Ectodermal cell (in vitro differentiated cells): ENCODE measurements at regions not wholly inside any gene's neighbourhood (a gene's known extent, or its start where the extent isn't known, plus 50 kb on each side); places are given as distances from the start of the nearest gene placed in this dataset.

Experiments used
- H3K27ac ChIP-seq: 2 replicates; pipeline ENCODE4 v1.7.0; 2013; ENCODE audit warnings: mild to moderate bottlenecking, low read depth, low read length; ENCODE audit not compliant: insufficient read depth, poor library complexity, severe bottlenecking
- H3K27me3 ChIP-seq: 2 replicates; pipeline ENCODE4 v1.7.0; 2013; ENCODE audit warnings: mild to moderate bottlenecking, low read length; ENCODE audit not compliant: insufficient read depth, control insufficient read depth, poor library complexity, severe bottlenecking
- H3K36me3 ChIP-seq: one replicate; pipeline ENCODE4 v1.7.0; 2013; ENCODE audit warnings: low read length; ENCODE audit not compliant: control insufficient read depth, insufficient read depth
- H3K4me1 ChIP-seq: one replicate; pipeline ENCODE4 v1.7.0; 2013; ENCODE audit warnings: low read length; ENCODE audit not compliant: control insufficient read depth, insufficient read depth
- H3K4me3 ChIP-seq: 2 replicates; pipeline ENCODE4 v1.7.0; 2013; ENCODE audit warnings: low read depth, low read length, control low read depth; ENCODE audit not compliant: insufficient read depth
- H3K9me3 ChIP-seq: 2 replicates; pipeline ENCODE4 v1.7.0; 2013; ENCODE audit warnings: mild to moderate bottlenecking, low read length, moderate library complexity; ENCODE audit not compliant: control insufficient read depth
- WGBS, 2 experiments: methylation state at CpG; one replicate each; pipeline ENCODE4 v1.1.7; 2013; ENCODE audit warnings: missing lambda C conversion rate in 2 of 2; 5-methylcytosine and 5-hydroxymethylcytosine counted together

DNA sequence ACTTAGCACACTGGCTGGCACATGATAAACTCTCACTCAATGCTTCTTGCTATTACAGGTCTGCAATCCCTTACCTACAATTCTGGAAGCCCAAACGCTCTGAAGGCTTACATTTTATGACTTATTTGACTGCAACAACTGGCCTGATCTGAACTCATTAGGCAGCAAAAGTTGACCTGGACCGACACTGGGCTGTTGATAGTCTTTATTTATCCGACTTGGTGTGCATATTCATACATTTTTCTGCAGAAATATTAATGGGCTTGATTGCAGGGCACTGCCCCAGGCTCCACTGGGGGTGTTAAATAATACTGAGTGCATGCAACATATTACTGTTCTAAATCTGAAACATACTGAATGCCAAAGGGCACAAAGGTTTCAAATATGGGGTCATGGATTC is 1076.7 kb downstream of the BCL11B start:
- Histone ChIP-seq H3K4me3 (no peak overlapping the region), H3K9me3 (no peaks in the 10 kb centered on the region)
- WGBS, 2 experiments, result 85 to 87% methylated on average over 3 of the region's 3 CpGs

DNA sequence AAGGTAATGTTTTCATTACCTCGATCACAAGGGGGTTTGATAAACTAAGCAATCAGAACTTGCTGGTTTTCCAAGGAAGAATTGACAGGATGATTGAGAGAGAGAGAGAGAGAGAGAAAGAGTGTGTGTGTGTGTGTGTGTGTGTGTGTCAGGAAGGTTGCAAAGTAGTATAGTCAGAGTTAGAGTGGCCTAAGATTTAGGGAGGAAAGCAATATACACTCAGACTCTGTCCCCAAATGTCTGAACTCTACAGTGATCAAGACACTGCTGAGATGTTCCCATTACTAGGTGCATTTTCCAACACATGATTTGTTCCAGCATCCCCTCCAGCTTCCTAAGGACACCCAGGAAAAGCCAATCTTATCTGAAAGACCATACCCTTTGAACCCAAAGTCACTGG is 1074.1 kb downstream of the BCL11B start:
- Histone ChIP-seq H3K27me3 (no peaks in the 10 kb centered on the region), H3K9me3 (no peaks in the 10 kb centered on the region), H3K4me3 (no peak overlapping the region), H3K27ac (no peak overlapping the region), H3K36me3 (no peaks in the 10 kb centered on the region), H3K4me1 (peaks cover 4% of the 10 kb centered on the region)
- WGBS, 2 experiments, result 90 to 91% methylated on average over 1 of the region's 1 CpG

More for the DNA sequence above, 1076.7 kb downstream of the BCL11B start:
- Histone ChIP-seq H3K27me3 (no peaks in the 10 kb centered on the region), H3K36me3 (no peaks in the 10 kb centered on the region), H3K27ac (no peak overlapping the region), H3K4me1 (peaks cover 4% of the 10 kb centered on the region)

DNA sequence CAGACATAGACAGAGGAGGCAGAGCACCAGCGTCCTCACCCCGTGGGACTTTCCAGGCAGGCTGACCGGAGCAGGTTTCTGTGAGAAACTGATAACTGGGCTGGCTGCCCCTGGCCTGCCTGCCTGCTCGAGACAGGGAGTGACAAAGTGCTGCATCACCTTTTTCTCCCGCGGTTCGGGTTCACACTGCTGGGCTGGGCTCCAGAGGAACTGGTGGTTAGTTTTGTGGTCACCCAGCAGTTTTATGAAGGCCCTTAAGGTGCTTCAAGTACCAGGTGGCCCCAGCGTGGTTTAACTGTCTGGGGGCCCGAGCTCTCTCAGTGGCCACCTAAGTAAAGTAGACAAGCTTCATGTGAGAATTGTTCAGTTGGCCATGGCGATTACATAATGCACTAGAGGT is 1073.6 kb downstream of the BCL11B start:
- Histone ChIP-seq H3K4me1 (peaks cover 6% of the 10 kb centered on the region), H3K36me3 (no peaks in the 10 kb centered on the region), H3K27ac (no peak overlapping the region), H3K9me3 (no peaks in the 10 kb centered on the region), H3K4me3 (no peak overlapping the region), H3K27me3 (no peaks in the 10 kb centered on the region)
- 95% methylated on average over 10 of the region's 10 CpGs for WGBS, 2 experiments

- Histone ChIP-seq H3K27ac (no peak overlapping the region), H3K4me3 (no peak overlapping the region), H3K27me3 (no peaks in the 10 kb centered on the region), H3K9me3 (no peaks in the 10 kb centered on the region), H3K36me3 (no peaks in the 10 kb centered on the region), H3K4me1 (peaks cover 17% of the 10 kb centered on the region)
- WGBS, 2 experiments, result 94 to 95% methylated on average over 7 of the region's 7 CpGs
These were observed 1071.4 kb downstream of the BCL11B start for GRCh38 chr14:98200601-98201000.

- no peak overlapping the region for H3K27ac ChIP-seq
- no peaks in the 10 kb centered on the region for H3K36me3 ChIP-seq
- peaks cover 17% of the 10 kb centered on the region for H3K4me1 ChIP-seq
- H3K4me3 ChIP-seq, result no peak overlapping the region
- H3K9me3 ChIP-seq, result no peaks in the 10 kb centered on the region
- WGBS, 2 experiments, result 91 to 97% methylated on average over 6 of the region's 6 CpGs
- H3K27me3 ChIP-seq, result no peaks in the 10 kb centered on the region
These were observed 1068.6 kb downstream of the BCL11B start for GRCh38 chr14:98203421-98203820.

DNA sequence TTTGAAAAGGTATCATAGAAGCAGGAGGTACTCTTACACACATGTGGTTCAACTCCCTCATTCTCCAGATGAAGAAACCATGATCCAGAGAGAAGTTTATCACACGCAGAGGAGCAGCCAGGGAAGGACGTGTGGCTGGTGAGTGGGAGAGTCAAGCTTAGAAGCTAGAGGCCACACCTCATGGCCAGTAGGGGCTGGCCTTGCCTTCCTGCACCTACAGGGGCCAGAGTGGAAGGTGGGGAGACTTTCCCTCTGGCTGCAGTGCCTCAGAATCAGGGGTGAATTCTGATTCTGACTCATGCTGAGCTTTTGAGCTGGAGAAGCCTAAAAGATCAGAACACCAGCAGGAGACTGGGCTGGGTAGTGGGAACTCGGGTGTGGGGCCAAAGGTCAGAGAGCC is 1067.9 kb downstream of the BCL11B start:
- no peaks in the 10 kb centered on the region for H3K27me3 ChIP-seq
- H3K36me3 ChIP-seq, result no peaks in the 10 kb centered on the region
- H3K27ac ChIP-seq, result no peak overlapping the region
- H3K9me3 ChIP-seq, result no peaks in the 10 kb centered on the region
- H3K4me3 ChIP-seq, result no peak overlapping the region
- 43 to 48% methylated on average over 3 of the region's 3 CpGs for WGBS, 2 experiments
- H3K4me1 ChIP-seq, result peaks cover 17% of the 10 kb centered on the region

GRCh38 chr14:98207415-98207814 is 1064.6 kb downstream of the BCL11B start:
- WGBS, 2 experiments, result 86 to 91% methylated on average over 10 of the region's 10 CpGs
- no peak overlapping the region for H3K4me3 ChIP-seq
- peaks cover 24% of the 10 kb centered on the region for H3K4me1 ChIP-seq
- H3K27ac ChIP-seq, result no peak overlapping the region
- no peaks in the 10 kb centered on the region for H3K9me3 ChIP-seq
- no peaks in the 10 kb centered on the region for H3K36me3 ChIP-seq
- no peaks in the 10 kb centered on the region for H3K27me3 ChIP-seq

- peaks cover 23% of the 10 kb centered on the region for H3K4me1 ChIP-seq
- H3K9me3 ChIP-seq, result no peaks in the 10 kb centered on the region
- H3K27me3 ChIP-seq, result no peaks in the 10 kb centered on the region
- H3K4me3 ChIP-seq, result no peak overlapping the region
- H3K27ac ChIP-seq, result no peak overlapping the region
- no peaks in the 10 kb centered on the region for H3K36me3 ChIP-seq
These were observed 1063.8 kb downstream of the BCL11B start for GRCh38 chr14:98208211-98208611.

- H3K4me1 ChIP-seq, result peaks cover 18% of the 10 kb centered on the region
- 90 to 94% methylated on average over 4 of the region's 4 CpGs for WGBS, 2 experiments
- H3K9me3 ChIP-seq, result no peaks in the 10 kb centered on the region
- no peak overlapping the region for H3K4me3 ChIP-seq
- H3K27me3 ChIP-seq, result no peaks in the 10 kb centered on the region
- H3K27ac ChIP-seq, result no peak overlapping the region
- no peaks in the 10 kb centered on the region for H3K36me3 ChIP-seq
These were observed 1063.1 kb downstream of the BCL11B start for GRCh38 chr14:98208943-98209342.

- Histone ChIP-seq H3K9me3 (no peaks in the 10 kb centered on the region), H3K27ac (no peak overlapping the region)
- 71 to 75% methylated on average over 12 of the region's 12 CpGs for WGBS, 2 experiments
These were observed 1061.8 kb downstream of the BCL11B start for GRCh38 chr14:98210045-98210672.

GRCh38 chr14:98217530-98217929 is 1054.5 kb downstream of the BCL11B start:
- H3K36me3 ChIP-seq, result no peaks in the 10 kb centered on the region

More at GRCh38 chr14:98210045-98210672, 1061.8 kb downstream of the BCL11B start:
- Histone ChIP-seq H3K4me3 (no peak overlapping the region), H3K27me3 (no peaks in the 10 kb centered on the region), H3K36me3 (no peaks in the 10 kb centered on the region), H3K4me1 (peaks cover 9% of the 10 kb centered on the region)

More at GRCh38 chr14:98217530-98217929, 1054.5 kb downstream of the BCL11B start:
- Histone ChIP-seq H3K27ac (no peak overlapping the region), H3K27me3 (no peaks in the 10 kb centered on the region), H3K9me3 (no peaks in the 10 kb centered on the region), H3K4me3 (no peak overlapping the region), H3K4me1 (no peaks in the 10 kb centered on the region)
- 90 to 93% methylated on average over 6 of the region's 6 CpGs for WGBS, 2 experiments
